Stimulated activated naive B cell treated with anti-CD40 and anti-IgM and Interleukin-4, amounts not matched to agents 10 μg/mL and 1 μg/mL and 100 μg/mL, for 72 hours (primary cell): ENCODE measurements at regions not wholly inside any gene's neighbourhood (a gene's known extent, or its start where the extent isn't known, plus 50 kb on each side); places are given as distances from the start of the nearest gene placed in this dataset.

ENCODE experiments used
- ATAC-seq, 2 donors: fragments of 150-1000 bp; cut with Tn5 transposase; replicated peaks; 2 replicates each; pipeline ENCODE4 v1.10.0; 2021; ENCODE audit warnings: moderate library complexity in 1 of 2
- DNase-seq: peaks from one replicate; pipeline ENCODE4 v3.0.0; 2021
- H3K27ac Mint-ChIP-seq: one replicate; pipeline ENCODE4 v1.8.0; 2022; ENCODE audit warnings: mild to moderate bottlenecking, mixed read lengths
- H3K27me3 Mint-ChIP-seq, 2 donors: one replicate each; pipeline ENCODE4 v1.8.0; 2022; ENCODE audit warnings: mixed read lengths in 2 of 2
- H3K36me3 Mint-ChIP-seq, 2 donors: one replicate each; pipeline ENCODE4 v1.8.0; 2022; ENCODE audit warnings: mixed read lengths in 2 of 2, mild to moderate bottlenecking in 1 of 2
- H3K4me1 Mint-ChIP-seq, 2 donors: one replicate each; pipeline ENCODE4 v1.8.0; 2022; ENCODE audit warnings: mixed read lengths in 2 of 2, mild to moderate bottlenecking in 1 of 2
- H3K4me3 Mint-ChIP-seq, 2 donors: one replicate each; pipeline ENCODE4 v1.8.0; 2022; ENCODE audit warnings: mild to moderate bottlenecking in 2 of 2, mixed read lengths in 2 of 2, moderate library complexity in 1 of 2
- H3K9me3 Mint-ChIP-seq, 2 donors: one replicate each; pipeline ENCODE4 v1.8.0; 2022; ENCODE audit warnings: mixed read lengths in 2 of 2, mild to moderate bottlenecking in 1 of 2

DNA sequence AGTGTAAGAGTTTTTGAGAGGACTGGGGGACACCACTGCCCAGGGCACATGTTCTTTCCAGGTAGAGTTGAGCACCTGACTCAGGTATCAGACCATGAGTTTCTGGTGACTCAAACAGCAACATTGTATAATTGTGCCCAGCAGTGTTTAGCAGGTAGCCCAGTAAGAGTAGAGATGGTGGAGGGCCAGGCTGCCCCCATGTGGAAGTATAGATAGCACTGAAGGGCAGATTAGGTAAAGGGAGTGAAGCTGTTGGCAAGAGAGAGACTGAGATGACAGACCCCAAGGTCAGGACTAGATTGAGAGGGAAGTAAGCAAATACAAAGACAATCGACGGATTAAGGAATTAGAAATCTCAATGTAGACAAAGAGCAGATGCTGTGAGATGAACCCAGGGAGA, 74.6 kb downstream of the TRIM42 start:
- Mint-ChIP-seq H3K27ac (no peak overlapping the region), H3K36me3 (no peaks in the 10 kb centered on the region), H3K9me3 (no peaks in the 10 kb centered on the region), H3K4me3 (no peak overlapping the region), H3K4me1 (peaks cover 20 to 26% of the 10 kb centered on the region in 2 donors), H3K27me3 (peaks cover 14 to 15% of the 10 kb centered on the region in 2 donors)
- ATAC-seq (no peak), DNase-seq (no peak)

DNA sequence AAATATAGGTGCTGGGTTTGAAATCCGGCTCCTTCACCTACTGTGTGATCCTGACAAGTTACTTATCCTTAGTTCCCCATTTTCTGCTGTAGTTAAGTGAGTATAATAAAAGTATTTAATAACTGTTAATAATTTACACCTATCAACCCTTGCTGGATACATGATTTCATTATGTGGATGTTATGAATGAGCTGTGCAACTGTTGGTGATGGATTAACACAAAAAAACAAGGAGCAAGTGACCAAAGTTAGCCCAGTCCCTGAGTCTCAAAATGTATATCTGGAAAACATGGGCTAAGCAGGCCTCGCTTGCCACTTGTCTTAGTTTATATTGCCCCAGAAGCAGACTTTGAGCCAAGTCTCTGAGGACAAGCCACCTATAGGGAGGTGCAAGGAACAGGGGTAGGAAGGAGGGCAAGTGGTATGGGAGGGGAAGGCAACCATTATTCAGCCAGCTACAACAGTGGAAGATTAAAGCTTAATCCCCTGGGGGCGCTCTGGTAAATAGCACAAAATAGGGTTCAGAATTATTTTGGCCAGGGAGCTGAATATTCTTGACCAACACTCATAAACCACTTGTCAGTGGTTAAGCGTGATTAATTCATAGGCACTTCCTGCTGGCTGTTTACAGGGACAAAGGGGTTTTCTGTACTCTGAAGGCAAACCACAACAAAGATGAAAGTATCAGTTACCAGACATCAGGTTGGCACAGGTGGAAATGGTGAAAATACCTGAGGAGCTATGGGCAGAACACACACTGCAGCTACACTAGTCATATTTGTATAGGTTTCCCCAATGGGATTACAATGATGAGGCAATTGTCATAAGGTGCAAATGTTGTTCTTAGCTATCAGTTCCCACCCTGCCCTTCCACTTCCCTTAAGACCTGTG, 76.2 kb downstream of the TRIM42 start:
- DNase-seq (no peak), ATAC-seq (peak; percentile 43 to 79)
- H3K27ac Mint-ChIP-seq: no peak overlapping the region
- peaks cover 20 to 28% of the 10 kb centered on the region in 2 donors for H3K4me1 Mint-ChIP-seq
- H3K27me3 Mint-ChIP-seq: peaks cover 10 to 15% of the 10 kb centered on the region in 2 donors
- no peaks in the 10 kb centered on the region for H3K36me3 Mint-ChIP-seq
- no peak overlapping the region for H3K4me3 Mint-ChIP-seq
- no peaks in the 10 kb centered on the region for H3K9me3 Mint-ChIP-seq

DNA sequence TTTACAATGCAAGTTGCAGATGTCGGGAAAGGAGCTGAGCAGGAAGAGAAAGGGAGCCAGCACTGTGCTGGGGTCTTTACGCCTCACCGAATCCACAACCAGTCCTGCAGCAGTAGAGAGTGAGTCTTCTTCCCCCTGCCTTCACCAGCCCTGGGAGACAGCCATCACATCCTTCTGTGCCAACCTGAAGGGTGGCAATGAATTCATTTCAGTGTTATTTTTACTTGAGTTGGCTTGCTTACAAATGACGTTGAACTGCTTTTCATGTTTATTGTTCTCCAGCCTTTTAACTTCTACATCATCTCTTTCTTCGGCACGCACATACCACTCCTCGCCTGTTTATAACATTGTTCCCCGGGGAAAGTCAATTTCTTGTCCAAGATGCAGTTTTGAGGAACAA, 77.1 kb downstream of the TRIM42 start:
- ATAC-seq (peak in 1 of 2 donors; percentile 19), DNase-seq (no peak)
- H3K27me3 Mint-ChIP-seq: peaks cover 5 to 10% of the 10 kb centered on the region in 2 donors
- peaks cover 20 to 28% of the 10 kb centered on the region in 2 donors for H3K4me1 Mint-ChIP-seq
- H3K36me3 Mint-ChIP-seq: no peaks in the 10 kb centered on the region
- no peak overlapping the region for H3K4me3 Mint-ChIP-seq
- no peaks in the 10 kb centered on the region for H3K9me3 Mint-ChIP-seq
- no peak overlapping the region for H3K27ac Mint-ChIP-seq

DNA sequence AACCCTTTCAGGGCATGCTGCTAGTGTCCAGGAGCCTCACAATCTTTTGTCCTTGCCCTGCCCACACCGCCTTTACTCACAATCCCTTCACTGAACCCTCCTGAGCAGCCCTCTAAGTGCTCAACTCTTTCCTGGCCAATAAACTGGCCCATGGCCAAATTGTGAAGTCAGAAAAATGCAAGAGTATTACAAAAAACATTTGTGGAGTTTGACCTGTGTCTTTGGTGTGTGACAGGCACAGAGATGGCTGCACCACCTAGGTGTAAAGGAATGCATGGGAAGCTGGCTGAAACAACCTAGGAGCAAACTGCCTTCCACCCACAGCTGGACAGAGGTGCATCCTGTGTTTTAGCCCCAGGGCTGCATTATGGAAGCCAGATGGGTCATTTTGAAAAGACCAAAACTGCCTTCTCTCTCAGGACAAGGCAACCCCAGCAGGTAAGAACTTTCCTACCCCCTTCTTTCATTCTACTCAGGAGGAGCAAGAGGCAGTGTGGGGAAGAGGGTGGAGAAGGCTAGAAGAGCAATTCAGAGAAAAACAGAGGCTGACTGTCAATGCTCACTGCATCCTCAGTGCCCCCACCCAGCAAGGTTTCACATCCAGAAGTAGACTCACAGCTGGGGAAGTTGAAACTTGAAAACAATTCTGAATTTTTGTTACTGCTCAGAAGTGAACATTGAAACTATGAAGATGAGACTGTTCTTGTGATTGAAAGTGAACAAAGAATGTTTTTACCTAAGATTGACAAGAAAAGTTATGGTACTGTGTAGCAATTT, 78.6 kb downstream of the TRIM42 start:
- ATAC-seq (peak; percentile 38 to 54), DNase-seq (no peak)
- no peak overlapping the region for H3K27ac Mint-ChIP-seq
- no peaks in the 10 kb centered on the region for H3K36me3 Mint-ChIP-seq
- H3K4me3 Mint-ChIP-seq: no peak overlapping the region
- H3K27me3 Mint-ChIP-seq: peaks cover 0 to 8% of the 10 kb centered on the region in 2 donors
- H3K4me1 Mint-ChIP-seq: peaks cover 25 to 31% of the 10 kb centered on the region in 2 donors
- peaks cover 0 to 8% of the 10 kb centered on the region in 2 donors for H3K9me3 Mint-ChIP-seq

DNA sequence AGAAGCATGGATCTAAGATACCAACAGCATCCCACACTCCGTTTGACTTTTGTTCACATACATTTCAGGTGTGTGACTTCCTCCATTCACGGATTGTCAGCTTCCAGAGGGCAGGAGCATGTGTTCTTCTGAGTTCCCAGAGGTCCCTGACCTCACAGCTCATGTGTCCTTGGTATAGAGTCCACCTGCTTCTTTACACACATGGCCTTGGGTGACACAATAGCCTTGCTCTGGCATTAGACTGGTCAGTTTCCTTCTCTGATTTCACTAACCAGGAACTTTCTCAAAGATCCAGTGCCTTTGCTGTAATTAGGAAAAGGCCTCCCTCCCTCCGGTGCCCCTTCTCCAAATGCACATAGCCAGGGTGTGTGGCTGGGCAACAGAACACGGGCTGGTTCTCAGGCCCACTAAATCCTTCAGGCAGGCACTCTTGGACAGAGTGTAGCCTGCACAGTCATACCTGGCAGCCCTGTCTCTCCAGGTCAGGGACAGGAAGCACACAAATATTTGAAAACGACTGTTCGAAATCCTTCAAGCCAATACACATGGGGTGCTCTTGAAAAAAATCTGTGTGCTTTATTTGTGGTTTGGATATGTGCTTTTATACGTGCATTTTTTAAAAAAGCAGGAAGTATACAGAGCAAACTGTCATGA, 81.1 kb downstream of the TRIM42 start:
- ATAC-seq (no peak), DNase-seq (no peak)
- Mint-ChIP-seq H3K4me1 (peaks cover 25 to 28% of the 10 kb centered on the region in 2 donors), H3K27me3 (no peaks in the 10 kb centered on the region), H3K9me3 (peaks cover 0 to 8% of the 10 kb centered on the region in 2 donors), H3K27ac (no peak overlapping the region), H3K36me3 (no peaks in the 10 kb centered on the region), H3K4me3 (no peak overlapping the region)

DNA sequence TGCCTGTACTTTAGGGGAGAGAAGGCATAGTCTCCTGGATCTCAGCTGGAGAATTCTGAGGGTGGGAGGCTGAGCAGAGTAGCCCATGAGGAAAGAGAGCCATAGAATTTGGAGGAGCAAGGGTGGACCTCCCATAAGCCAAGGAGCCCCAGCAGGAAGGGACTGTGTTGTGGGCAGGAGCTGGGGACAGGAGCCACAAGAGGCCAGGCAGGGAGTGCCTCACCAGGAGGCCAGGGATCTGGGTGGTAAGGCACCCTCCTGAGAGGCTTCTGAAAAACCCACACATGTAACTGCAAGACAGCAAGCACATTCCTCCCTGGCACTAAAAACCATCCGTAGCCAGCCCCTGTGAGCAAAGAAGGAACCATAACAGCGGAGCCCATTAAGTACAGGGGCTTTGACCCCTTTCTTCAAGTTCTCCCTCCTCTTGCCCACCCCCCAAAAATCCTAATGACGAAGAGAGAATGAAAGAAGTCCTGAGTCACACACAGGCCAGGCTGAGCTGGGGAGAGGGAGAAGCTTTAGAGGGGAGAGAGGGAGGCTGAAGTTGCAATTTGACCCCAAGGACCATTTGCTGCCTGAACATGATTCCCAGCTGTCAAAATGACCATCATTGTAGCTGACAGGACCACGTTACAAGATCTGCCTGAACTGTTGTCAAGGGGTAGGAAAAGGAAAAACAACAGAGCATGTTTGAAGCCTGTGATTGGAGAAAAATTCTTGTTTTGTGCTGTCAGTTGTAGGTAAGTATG, 82.6 kb downstream of the TRIM42 start:
- H3K4me1 Mint-ChIP-seq: peaks cover 15 to 16% of the 10 kb centered on the region in 2 donors
- DNase-seq (no peak), ATAC-seq (no peak)
- no peak overlapping the region for H3K4me3 Mint-ChIP-seq
- H3K36me3 Mint-ChIP-seq: no peaks in the 10 kb centered on the region
- H3K9me3 Mint-ChIP-seq: peaks cover 0 to 8% of the 10 kb centered on the region in 2 donors
- H3K27ac Mint-ChIP-seq: no peak overlapping the region
- no peaks in the 10 kb centered on the region for H3K27me3 Mint-ChIP-seq

DNA sequence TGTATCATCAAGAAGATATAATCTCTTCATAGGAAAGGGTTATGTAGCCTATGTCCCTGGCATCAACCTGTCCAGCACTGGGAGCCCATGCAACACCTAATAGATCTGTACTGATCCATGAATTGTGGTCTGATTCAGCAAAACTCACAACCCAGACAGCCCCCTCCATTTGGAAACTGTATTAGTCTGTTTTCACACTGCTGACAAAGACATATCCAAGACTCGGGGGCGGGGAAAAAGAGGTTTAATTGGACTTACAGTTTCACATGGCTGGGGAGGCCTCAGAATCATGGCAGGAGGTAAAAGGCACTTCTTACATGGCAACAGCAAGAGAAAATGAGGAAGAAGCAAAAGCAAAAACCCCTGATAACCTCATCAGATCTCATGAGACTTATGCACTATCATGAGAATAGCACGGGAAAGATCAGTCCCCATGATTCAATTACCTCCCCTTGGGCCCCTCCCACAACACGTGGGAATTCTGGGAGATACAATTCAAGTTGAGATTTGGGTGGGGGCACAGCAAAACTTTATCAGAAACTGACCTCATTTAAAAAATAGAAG, 83.3 kb downstream of the TRIM42 start:
- DNase-seq (no peak), ATAC-seq (no peak)
- Mint-ChIP-seq H3K27ac (no peak overlapping the region), H3K4me3 (no peak overlapping the region), H3K36me3 (no peaks in the 10 kb centered on the region), H3K9me3 (peaks cover 0 to 8% of the 10 kb centered on the region in 2 donors), H3K4me1 (peaks cover 12% of the 10 kb centered on the region in 2 donors), H3K27me3 (peaks cover 0 to 4% of the 10 kb centered on the region in 2 donors)

DNA sequence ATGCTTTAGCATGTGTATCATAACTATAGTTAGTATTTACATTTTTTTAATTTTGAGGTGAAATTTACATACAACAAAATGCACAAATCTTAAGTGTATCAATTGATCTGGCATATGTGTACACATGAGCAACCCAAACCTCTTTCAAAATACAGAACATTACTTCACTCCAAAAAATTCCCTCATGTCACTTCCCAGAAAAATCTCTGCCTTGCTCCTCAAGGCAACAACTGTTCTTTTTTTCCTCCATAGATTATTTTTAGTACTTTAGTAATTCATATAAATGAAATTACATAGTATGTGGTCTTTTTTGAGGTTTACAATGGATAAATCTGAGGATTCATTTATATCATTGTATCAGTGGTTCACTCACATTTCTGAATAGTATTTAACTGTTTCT, 84.9 kb downstream of the TRIM42 start:
- no peak overlapping the region for H3K4me3 Mint-ChIP-seq
- H3K9me3 Mint-ChIP-seq: peaks cover 0 to 8% of the 10 kb centered on the region in 2 donors
- H3K4me1 Mint-ChIP-seq: peaks cover 5% of the 10 kb centered on the region in 2 donors
- DNase-seq: no peak
- no peak overlapping the region for H3K27ac Mint-ChIP-seq
- H3K36me3 Mint-ChIP-seq: no peaks in the 10 kb centered on the region
- ATAC-seq: no peak
- H3K27me3 Mint-ChIP-seq: peaks cover 0 to 4% of the 10 kb centered on the region in 2 donors

DNA sequence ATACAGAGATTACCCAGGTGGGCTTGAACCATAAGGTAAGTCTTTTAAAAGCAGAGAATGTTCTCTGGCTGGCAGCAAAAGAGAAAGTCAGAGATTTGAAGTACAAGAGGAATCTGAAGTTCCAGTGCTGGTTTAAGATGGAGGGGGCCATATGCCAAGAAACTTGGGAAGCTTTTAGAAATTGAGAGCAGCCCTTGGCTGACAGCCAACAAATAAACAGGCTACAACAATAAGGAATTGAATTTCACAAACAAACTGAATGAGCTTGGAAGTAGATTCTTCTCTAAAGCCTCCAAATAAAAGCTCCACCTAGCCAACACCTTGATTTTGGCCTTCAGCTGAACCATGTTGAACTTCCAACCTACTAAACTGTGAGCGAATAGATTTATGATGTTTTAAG, 85.7 kb downstream of the TRIM42 start:
- H3K4me1 Mint-ChIP-seq: peaks cover 5% of the 10 kb centered on the region in 2 donors
- DNase-seq (no peak), ATAC-seq (no peak)
- no peaks in the 10 kb centered on the region for H3K36me3 Mint-ChIP-seq
- H3K9me3 Mint-ChIP-seq: peaks cover 0 to 8% of the 10 kb centered on the region in 2 donors
- H3K27ac Mint-ChIP-seq: no peak overlapping the region
- peaks cover 0 to 4% of the 10 kb centered on the region in 2 donors for H3K27me3 Mint-ChIP-seq
- H3K4me3 Mint-ChIP-seq: no peak overlapping the region

DNA sequence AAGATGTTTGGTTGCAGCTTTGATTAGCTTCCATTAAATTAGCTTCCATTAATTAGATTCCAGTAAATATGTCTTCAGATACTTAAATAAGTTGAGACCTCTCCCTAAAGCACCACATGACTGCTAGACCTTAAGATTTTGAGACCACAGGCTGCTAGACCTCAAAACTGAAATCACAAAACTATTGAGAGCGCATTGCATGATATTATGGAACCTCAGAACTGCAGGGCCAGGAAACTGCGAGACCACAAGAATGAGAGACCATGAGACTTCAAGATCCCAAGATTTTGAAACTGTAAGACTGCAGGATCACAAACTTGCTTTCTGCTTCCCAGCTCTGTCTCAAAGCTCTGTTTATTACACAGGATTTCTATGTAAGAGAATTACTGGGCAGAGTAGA, 87.4 kb downstream of the TRIM42 start:
- Mint-ChIP-seq H3K27ac (no peak overlapping the region), H3K27me3 (peaks cover 0 to 4% of the 10 kb centered on the region in 2 donors), H3K9me3 (peaks cover 0 to 8% of the 10 kb centered on the region in 2 donors), H3K36me3 (no peaks in the 10 kb centered on the region), H3K4me1 (peaks cover 4 to 5% of the 10 kb centered on the region in 2 donors), H3K4me3 (no peak overlapping the region)
- ATAC-seq (no peak), DNase-seq (no peak)

DNA sequence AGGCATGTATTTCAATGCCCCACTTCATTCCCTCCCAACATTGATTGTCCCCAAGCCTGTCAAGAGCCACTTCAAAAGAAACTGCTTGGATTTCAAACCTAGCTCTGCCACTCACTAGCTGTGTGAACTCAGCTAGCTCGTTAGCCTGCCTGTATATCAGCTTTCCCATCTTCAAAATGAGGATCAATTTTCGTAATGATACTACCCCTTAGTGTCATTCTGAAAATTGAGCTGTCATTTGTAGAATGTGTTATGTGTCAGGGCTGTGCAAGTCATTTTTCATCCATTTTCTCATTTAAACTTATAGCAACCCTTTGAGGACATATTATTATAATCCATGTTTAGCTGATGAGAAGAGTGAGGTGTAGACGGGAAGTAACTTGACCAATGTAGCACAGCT, 88.6 kb downstream of the TRIM42 start:
- Mint-ChIP-seq H3K9me3 (no peaks in the 10 kb centered on the region), H3K4me3 (no peak overlapping the region), H3K36me3 (no peaks in the 10 kb centered on the region), H3K4me1 (peaks cover under 1 to 7% of the 10 kb centered on the region in 2 donors), H3K27ac (no peak overlapping the region), H3K27me3 (peaks cover 0 to 4% of the 10 kb centered on the region in 2 donors)
- DNase-seq (no peak), ATAC-seq (no peak)

DNA sequence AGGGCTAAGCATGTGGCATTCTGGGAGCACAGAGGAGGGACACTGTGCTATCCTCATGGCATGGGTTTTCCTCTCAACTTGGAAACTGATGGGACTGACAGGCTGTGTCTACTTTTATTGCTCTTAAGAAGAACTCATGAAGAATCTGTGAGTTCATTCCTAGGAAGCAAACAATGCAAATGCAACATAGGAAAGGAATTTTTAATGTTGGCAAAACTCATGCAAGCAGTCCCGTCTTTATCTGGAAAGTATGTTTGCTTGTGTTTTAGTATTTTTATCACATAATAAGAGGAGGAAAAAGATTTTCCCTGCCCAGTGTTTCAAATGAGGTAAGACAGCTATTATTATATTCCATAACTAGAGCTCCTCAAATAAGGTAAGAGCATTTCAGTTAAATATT, 89.7 kb downstream of the TRIM42 start:
- Mint-ChIP-seq H3K27ac (no peak overlapping the region), H3K4me1 (peaks cover 0 to 7% of the 10 kb centered on the region in 2 donors), H3K9me3 (no peaks in the 10 kb centered on the region), H3K27me3 (peaks cover 0 to 9% of the 10 kb centered on the region in 2 donors), H3K36me3 (no peaks in the 10 kb centered on the region), H3K4me3 (no peak overlapping the region)
- DNase-seq: no peak
- no peak for ATAC-seq

DNA sequence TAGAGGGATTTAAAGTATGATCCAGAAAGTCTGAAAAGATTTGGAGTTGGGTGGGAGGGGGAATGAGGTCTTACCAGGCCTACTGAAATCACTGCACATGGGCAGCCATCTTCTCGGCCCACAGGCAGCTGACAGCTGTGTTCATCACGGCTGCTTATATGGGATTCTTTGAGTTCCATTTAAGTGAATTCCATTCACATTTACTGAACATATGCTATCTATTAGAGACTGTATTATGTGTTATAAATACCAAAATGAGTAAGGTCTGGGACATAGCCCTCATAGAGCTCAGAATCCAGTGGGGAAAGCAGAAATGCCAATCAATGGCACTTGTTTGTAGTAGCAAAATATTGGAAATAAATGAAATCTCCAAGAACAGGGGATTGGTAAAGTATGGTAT, 91.1 kb downstream of the TRIM42 start:
- H3K9me3 Mint-ChIP-seq: no peaks in the 10 kb centered on the region
- H3K27me3 Mint-ChIP-seq: peaks cover 0 to 9% of the 10 kb centered on the region in 2 donors
- DNase-seq: no peak
- peaks cover 0 to 7% of the 10 kb centered on the region in 2 donors for H3K4me1 Mint-ChIP-seq
- H3K4me3 Mint-ChIP-seq: no peak overlapping the region
- H3K27ac Mint-ChIP-seq: no peak overlapping the region
- H3K36me3 Mint-ChIP-seq: no peaks in the 10 kb centered on the region
- no peak for ATAC-seq
